ENCODE measurements at regions not wholly inside any gene's neighbourhood (a gene's known extent, or its start where the extent isn't known, plus 50 kb on each side); places are given as distances from the start of the nearest gene placed in this dataset.

GRCh38 chr7:96638669-96639068 is 71.0 kb downstream of the SEM1 start:
- DNase-seq, result no peak

DNA sequence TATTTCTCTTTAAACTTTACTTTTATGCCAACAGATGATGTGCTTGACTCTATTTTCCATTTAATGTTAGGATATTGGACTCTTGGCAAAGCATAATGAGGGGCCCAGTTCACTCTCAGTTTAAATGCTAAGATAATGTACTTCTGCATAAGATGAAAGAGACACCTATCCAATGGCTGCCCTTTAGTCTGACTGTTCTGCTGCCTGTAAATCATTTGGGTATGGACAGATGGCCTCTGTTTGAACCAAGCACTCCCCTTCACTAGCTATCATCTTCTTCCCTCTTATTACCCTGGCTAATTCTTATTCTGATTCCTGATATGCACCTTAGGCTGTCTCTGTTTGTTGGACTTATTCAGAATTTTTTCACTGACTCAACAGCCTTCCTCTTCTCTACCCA is 72.1 kb downstream of the SEM1 start:
- DNase-seq, result no peak

- DNase-seq, result no peak
Measured at GRCh38 chr7:96636979-96637378, 72.7 kb downstream of the SEM1 start.

DNA sequence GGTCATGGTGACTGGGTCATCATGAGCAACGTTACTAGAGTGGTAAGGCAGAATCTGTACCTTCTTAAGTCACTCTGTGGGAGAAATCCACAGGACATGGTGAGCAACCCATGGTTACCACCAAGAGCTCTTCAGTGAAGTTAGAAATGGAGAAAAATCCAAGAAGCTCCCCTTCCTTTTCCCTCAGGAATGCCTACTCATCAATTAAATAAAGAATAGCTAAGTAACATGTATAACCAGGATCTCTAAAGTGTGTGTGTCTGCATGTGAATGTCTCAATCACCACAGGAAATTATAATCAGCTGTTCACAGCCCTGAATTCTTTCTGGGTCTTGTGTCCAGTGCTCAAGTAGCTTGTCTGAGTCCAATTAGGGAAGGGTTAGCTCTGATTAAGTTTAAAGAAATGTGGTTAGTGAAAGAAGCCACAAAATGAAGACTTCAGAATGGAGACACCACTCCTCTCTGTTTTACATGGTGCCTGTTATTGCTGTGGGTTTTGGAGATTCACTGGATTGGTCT is 73.2 kb downstream of the SEM1 start:
- DNase-seq, result no peak

DNA sequence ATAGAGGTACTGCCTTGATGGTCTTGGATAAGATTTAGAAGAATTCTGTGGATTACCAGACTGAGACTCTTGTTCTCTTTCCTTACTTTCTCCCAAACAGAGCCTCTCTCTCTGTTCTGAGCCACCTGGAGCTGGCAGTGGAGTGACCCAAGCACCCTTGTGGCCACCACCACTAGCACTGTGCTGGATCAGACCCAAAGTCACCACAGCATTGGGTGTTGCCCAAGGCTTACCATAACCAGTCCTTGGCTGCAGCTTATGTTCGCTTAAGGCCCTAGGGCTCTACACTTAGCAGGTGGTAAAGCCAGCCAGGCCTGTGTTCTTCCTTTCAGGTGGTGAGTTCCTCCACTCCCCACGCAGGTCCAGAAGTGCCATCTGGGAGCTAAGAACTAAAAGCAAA is 79.8 kb downstream of the SEM1 start:
- no peak for DNase-seq

GRCh38 chr7:96624954-96625353 is 84.7 kb downstream of the SEM1 start:
- no peak for DNase-seq

DNA sequence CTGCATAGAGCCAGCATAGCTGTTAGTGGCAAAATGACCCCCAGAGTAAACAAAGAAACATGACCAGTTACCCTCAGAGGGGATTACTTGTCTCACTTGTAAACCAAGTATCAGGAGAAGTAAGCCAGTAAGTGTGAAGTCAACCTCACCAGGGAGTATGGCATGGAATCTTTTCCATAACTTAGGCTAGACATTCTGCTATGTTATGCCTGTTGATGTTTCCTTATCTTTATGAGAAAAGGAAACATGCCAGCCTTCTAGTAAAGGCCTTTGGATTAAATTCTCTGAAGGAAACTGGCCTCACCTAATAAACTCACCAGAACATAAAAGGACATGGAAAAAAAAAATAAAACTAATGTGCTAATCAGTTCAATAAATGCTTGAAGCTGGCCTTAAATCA is 87.7 kb downstream of the SEM1 start:
- DNase-seq, result no peak

DNA sequence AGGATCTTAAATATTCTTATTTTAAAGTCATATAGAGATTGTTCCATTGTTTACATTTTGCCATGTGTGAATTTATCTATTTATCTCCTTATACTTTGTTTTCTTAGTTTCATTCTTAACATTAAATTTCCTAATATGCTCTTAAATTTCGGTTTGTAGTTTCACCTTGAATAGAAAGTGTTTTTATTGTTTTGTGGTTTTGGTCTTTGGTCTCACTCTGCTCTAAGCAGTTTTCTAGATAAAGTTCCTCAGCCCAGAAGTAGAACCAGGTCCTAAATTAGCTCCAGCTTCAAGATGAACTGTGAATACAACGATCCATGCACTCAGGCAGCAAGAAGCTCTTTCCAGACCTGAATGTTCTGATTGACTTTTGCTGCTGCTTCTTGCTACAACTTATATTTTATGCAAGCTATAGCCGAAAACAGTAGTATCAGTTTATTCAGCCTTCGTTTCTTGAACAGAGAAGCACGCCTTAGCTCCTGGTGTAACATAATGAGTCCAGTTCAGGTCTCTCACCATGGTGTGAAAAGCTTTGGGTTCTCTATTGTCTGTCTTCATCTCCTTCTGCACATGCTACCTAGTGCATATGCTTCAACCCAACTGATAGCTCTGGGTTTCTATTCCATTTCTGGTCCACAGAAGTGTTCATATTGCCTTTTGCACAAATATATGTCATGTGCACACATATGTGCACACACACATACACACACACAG is 95.3 kb downstream of the SEM1 start:
- no peak for DNase-seq

DNA sequence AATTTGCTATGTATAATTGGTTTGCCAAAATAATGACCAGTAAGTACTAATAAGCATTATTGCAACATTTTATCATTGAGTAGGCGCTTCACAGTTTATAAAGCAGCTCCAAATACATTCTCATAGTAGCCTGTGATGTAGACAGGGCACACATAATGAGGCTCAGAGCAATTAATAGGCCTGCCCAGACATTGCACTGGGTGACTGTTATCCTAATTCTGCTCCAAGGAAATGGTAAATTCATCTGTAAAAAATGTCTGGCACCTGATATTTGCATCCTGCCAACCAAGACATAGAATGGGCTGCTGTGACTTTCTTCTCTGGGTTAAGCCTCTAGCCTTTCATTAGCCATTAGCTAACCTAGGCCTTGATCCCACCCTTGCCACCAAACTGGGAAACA is 97.6 kb downstream of the SEM1 start:
- no peak for DNase-seq

- DNase-seq, result no peak
Measured at GRCh38 chr7:96605045-96605716, 104.5 kb downstream of the SEM1 start.

- DNase-seq, result no peak
Measured at GRCh38 chr7:96599288-96599936, 110.2 kb downstream of the SEM1 start.

- DNase-seq, result no peak
Measured at GRCh38 chr7:96598421-96598820, 111.2 kb downstream of the SEM1 start.

- peak; percentile 93 for DNase-seq
Measured at GRCh38 chr7:96596120-96596826, 113.4 kb downstream of the SEM1 start.

- no peak for DNase-seq
Measured at GRCh38 chr7:96591900-96592676, 117.6 kb downstream of the SEM1 start.

DNA sequence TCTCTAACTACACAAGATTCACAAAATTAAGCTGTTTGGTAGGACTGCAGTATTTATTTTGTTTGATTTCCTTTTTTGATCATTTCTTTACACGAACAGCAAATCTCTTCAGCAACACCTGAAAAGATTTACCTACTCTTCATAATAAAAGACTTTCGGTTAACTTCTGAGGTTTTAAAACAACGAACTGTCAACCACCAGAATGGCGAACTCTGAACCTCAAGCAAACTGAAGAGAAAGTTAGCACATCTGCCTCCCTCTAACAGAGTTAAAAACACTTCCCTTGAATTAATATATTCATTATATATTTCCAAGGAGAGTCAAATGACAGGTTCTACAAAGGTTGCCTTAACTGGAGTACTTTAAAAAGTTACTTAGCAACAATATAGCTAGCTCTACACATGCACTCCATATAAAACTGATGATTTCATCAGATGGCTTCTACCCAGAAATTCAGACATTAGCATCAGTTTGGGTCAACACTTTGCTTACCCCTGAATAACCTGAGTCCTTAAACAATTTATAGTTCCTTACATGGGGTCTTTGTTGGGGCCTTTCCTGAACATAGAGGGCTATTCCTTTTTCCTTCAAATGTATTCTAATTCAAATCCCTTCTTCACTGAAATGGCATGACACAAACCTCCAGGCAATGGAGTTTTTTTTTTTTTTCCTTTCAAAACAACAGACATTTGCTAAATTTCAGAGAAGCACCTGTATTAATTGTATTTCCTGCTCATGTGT is 118.3 kb downstream of the SEM1 start:
- DNase-seq, result no peak

DNA sequence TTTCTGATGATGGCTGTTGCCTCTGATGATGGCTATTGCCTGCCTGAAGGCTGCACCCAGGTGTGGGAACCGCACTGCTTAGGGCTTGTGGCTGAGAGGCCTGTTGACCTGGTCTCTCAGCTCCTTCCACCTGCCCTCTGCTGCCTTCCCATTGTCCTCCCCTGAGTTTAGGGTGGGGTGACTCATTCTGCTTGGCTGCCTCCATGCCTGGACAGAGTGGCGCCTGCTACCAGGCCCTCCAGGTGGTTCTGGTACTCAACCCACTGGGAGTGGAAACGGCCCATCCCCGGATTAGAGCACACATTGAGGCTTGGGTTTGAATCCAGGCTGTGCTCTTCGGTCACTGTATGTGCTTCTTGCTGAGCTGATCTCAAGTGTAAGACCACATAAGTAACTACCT is 120.6 kb downstream of the SEM1 start:
- no peak for DNase-seq

DNA sequence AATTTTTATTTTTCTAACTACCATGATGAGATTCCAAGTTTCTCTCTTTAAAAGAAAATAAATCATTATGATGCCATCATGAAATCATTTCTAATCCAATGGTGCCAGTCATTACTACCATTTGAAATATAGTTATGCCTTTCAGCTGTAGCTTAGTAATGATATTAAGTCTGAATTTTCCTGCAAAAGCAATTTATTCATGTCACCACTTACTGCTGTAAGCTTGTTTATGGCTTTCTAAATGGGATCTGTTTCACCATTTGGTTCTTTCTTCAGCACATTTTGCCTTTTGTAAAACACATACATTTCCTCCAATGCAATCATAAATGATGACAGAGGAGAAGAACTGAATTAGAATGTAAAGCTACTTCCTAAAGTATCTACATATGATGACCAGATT is 130.5 kb downstream of the SEM1 start:
- DNase-seq, result no peak

DNA sequence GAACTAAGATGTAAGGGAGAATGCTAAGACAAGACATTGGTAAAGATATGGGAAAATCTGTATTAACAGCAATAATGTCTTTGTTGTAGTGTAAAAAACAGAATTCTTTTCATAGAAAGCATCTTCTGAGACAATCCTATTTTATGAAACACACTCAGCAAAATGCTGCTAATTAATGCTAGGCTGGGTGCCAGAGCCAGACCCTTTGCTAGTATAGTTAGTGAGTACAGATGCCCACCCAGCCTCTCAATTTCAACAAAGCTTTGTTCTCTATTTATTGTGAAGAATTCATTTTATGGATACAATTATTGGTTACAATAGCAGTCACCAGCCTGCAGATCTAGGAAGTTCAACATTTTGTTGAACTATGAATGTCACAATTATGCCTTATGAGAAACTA is 131.0 kb downstream of the SEM1 start:
- no peak for DNase-seq

- no peak for DNase-seq
Measured at GRCh38 chr7:96563409-96563808, 146.2 kb downstream of the SEM1 start.

GRCh38 chr7:96562966-96563365 is 146.7 kb downstream of the SEM1 start:
- peak; percentile 6 for DNase-seq

DNA sequence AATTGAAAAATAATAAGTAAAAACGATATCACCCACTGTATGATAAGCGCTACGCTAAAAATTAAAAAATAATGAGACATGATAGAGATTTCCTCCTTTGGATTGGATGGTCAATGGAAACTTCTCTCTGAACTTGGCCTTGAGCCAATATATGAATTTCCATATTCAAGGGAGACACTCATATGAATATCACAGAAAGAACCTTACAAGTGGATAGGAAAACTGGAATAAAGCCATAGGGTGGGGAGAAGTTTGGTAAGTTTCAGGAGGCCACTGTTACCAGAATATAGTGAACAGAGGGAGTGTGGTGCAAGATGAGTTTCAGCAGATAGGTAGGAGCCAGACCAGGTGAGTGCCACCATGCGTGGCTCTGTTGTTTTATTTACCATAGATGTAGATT is 147.2 kb downstream of the SEM1 start:
- no peak for DNase-seq

- DNase-seq, result no peak
Measured at GRCh38 chr7:96561892-96562291, 147.8 kb downstream of the SEM1 start.
